ENCODE measurements at regions not wholly inside any gene's neighbourhood (a gene's known extent, or its start where the extent isn't known, plus 50 kb on each side); places are given as distances from the start of the nearest gene placed in this dataset.

GRCh38 chr3:10678796-10679376 lies 137.1 kb upstream of the SLC6A11 start:
- Histone ChIP-seq H3K36me3 (ENCODE audit: control insufficient read depth in 2 of 3, insufficient read depth in 3 of 3, low read length in 3 of 3) (no peaks in the 10 kb centered on the region), H3K4me1 (ENCODE audit: control insufficient read depth in 2 of 3, insufficient read depth in 2 of 3, low read depth in 1 of 3, low read length in 3 of 3) (no peaks in the 10 kb centered on the region), H3K27ac (ENCODE audit: low read depth in 2 of 2, low read length in 2 of 2) (no peak overlapping the region), H3K9me3 (ENCODE audit: control insufficient read depth in 2 of 3, insufficient read depth in 1 of 3, low read length in 3 of 3) (no peaks in the 10 kb centered on the region), H3K9ac (ENCODE audit: low read length in 3 of 3) (no peak overlapping the region), H3K27me3 (ENCODE audit: control insufficient read depth, insufficient read depth, low read length) (no peaks in the 10 kb centered on the region), H3K4me3 (ENCODE audit: low read length in 3 of 3) (no peak overlapping the region)
- TF ChIP-seq CTCF (IDR thresholded peaks at IDR 0.05; ENCODE audit: borderline replicate concordance, extremely low read depth, insufficient read depth), result no peak
- intact Hi-C loops (cut with DNase I), result no loop called here
- DNase-seq (no peak), FAIRE-seq (no peak)

GRCh38 chr3:10680796-10681195 lies 135.2 kb upstream of the SLC6A11 start:
- H3K27ac ChIP-seq (ENCODE audit: low read depth in 2 of 2, low read length in 2 of 2), result no peak overlapping the region
- no peak for FAIRE-seq

GRCh38 chr3:10682692-10683091 lies 133.3 kb upstream of the SLC6A11 start:
- TF ChIP-seq CTCF (IDR thresholded peaks at IDR 0.05; ENCODE audit: borderline replicate concordance, extremely low read depth, insufficient read depth), result no peak

More at GRCh38 chr3:10680796-10681195, 135.2 kb upstream of the SLC6A11 start:
- Histone ChIP-seq H3K4me1 (ENCODE audit: control insufficient read depth in 2 of 3, insufficient read depth in 2 of 3, low read depth in 1 of 3, low read length in 3 of 3) (no peaks in the 10 kb centered on the region), H3K4me3 (ENCODE audit: low read length in 3 of 3) (no peak overlapping the region), H3K27me3 (ENCODE audit: control insufficient read depth, insufficient read depth, low read length) (no peaks in the 10 kb centered on the region), H3K36me3 (ENCODE audit: control insufficient read depth in 2 of 3, insufficient read depth in 3 of 3, low read length in 3 of 3) (no peaks in the 10 kb centered on the region), H3K9me3 (ENCODE audit: control insufficient read depth in 2 of 3, insufficient read depth in 1 of 3, low read length in 3 of 3) (no peaks in the 10 kb centered on the region), H3K9ac (ENCODE audit: low read length in 3 of 3) (no peak overlapping the region)
- intact Hi-C loops (cut with DNase I), result no loop called here
- DNase-seq, result no peak
- no peak for TF ChIP-seq CTCF (IDR thresholded peaks at IDR 0.05; ENCODE audit: borderline replicate concordance, extremely low read depth, insufficient read depth)

DNA sequence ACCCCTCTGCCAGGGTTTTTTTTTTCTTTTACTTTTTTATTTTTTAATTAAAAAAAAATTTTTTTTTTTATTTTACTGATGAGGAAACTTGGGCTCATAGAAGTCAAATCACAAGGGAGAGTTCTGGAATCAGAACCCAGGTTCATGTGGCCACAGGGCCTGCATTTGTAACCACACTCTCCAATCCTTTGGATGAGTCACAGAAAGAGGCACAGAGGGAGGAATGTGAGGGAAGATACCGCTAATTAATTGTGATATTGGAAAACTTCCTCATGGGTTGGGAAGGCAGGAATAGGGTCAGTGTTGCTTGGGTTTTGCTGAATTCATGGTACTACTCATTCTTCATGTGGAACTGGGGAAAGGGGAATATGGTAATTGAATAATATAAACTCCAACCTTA lies 132.9 kb upstream of the SLC6A11 start:
- no peak overlapping the region for H3K27ac ChIP-seq (ENCODE audit: low read depth in 2 of 2, low read length in 2 of 2)
- no peaks in the 10 kb centered on the region for H3K27me3 ChIP-seq (ENCODE audit: control insufficient read depth, insufficient read depth, low read length)
- intact Hi-C loops (cut with DNase I), result no loop called here
- H3K4me1 ChIP-seq (ENCODE audit: control insufficient read depth in 2 of 3, insufficient read depth in 2 of 3, low read depth in 1 of 3, low read length in 3 of 3), result no peaks in the 10 kb centered on the region
- no peak overlapping the region for H3K9ac ChIP-seq (ENCODE audit: low read length in 3 of 3)
- H3K4me3 ChIP-seq (ENCODE audit: low read length in 3 of 3), result no peak overlapping the region
- TF ChIP-seq CTCF (IDR thresholded peaks at IDR 0.05; ENCODE audit: borderline replicate concordance, extremely low read depth, insufficient read depth), result no peak
- H3K9me3 ChIP-seq (ENCODE audit: control insufficient read depth in 2 of 3, insufficient read depth in 1 of 3, low read length in 3 of 3), result no peaks in the 10 kb centered on the region
- FAIRE-seq (no peak), DNase-seq (no peak)
- no peaks in the 10 kb centered on the region for H3K36me3 ChIP-seq (ENCODE audit: control insufficient read depth in 2 of 3, insufficient read depth in 3 of 3, low read length in 3 of 3)

More at GRCh38 chr3:10682692-10683091, 133.3 kb upstream of the SLC6A11 start:
- Histone ChIP-seq H3K9me3 (ENCODE audit: control insufficient read depth in 2 of 3, insufficient read depth in 1 of 3, low read length in 3 of 3) (no peaks in the 10 kb centered on the region), H3K27ac (ENCODE audit: low read depth in 2 of 2, low read length in 2 of 2) (no peak overlapping the region), H3K36me3 (ENCODE audit: control insufficient read depth in 2 of 3, insufficient read depth in 3 of 3, low read length in 3 of 3) (no peaks in the 10 kb centered on the region), H3K27me3 (ENCODE audit: control insufficient read depth, insufficient read depth, low read length) (no peaks in the 10 kb centered on the region), H3K4me3 (ENCODE audit: low read length in 3 of 3) (no peak overlapping the region), H3K4me1 (ENCODE audit: control insufficient read depth in 2 of 3, insufficient read depth in 2 of 3, low read depth in 1 of 3, low read length in 3 of 3) (no peaks in the 10 kb centered on the region), H3K9ac (ENCODE audit: low read length in 3 of 3) (no peak overlapping the region)
- DNase-seq, result no peak
- intact Hi-C loops (cut with DNase I), result no loop called here
- FAIRE-seq, result no peak

Data from kidney (tissue), 13 donors.